ENCODE measurements at regions not wholly inside any gene's neighbourhood (a gene's known extent, or its start where the extent isn't known, plus 50 kb on each side); places are given as distances from the start of the nearest gene placed in this dataset.

- DNase-seq (ENCODE audit: low read depth, low spot score), result no peak
- no peak overlapping the region for H3K27ac ChIP-seq (ENCODE audit: low read length)
- H3K4me3 ChIP-seq (ENCODE audit: low read length), result no peak overlapping the region
- no peaks in the 10 kb centered on the region for H3K4me1 ChIP-seq (ENCODE audit: control insufficient read depth, insufficient read depth, low read length)
- no peaks in the 10 kb centered on the region for H3K9me3 ChIP-seq (ENCODE audit: control insufficient read depth, insufficient read depth, low read length)
- WGBS (ENCODE audit: insufficient coverage, insufficient read length), result no CpG with 5 or more reads among the region's 5 CpGs
- H3K36me3 ChIP-seq (ENCODE audit: control insufficient read depth, insufficient read depth, low read length), result no peaks in the 10 kb centered on the region
- no peaks in the 10 kb centered on the region for H3K27me3 ChIP-seq (ENCODE audit: control insufficient read depth, insufficient read depth, low read length)
These were observed 85.5 kb upstream of the SSTR1 start for GRCh38 chr14:38122241-38122640.

- no CpG with 5 or more reads among the region's 3 CpGs for WGBS (ENCODE audit: insufficient coverage, insufficient read length)
- DNase-seq (ENCODE audit: low read depth, low spot score), result no peak
- H3K27ac ChIP-seq (ENCODE audit: low read length), result no peak overlapping the region
- no peaks in the 10 kb centered on the region for H3K9me3 ChIP-seq (ENCODE audit: control insufficient read depth, insufficient read depth, low read length)
- H3K36me3 ChIP-seq (ENCODE audit: control insufficient read depth, insufficient read depth, low read length), result no peaks in the 10 kb centered on the region
- H3K27me3 ChIP-seq (ENCODE audit: control insufficient read depth, insufficient read depth, low read length), result no peaks in the 10 kb centered on the region
- H3K4me1 ChIP-seq (ENCODE audit: control insufficient read depth, insufficient read depth, low read length), result peaks cover 3% of the 10 kb centered on the region; the same call in 1 of the 2 replicates
- no peak overlapping the region for H3K4me3 ChIP-seq (ENCODE audit: low read length)
These were observed 83.2 kb upstream of the SSTR1 start for GRCh38 chr14:38124506-38124905.

- Histone ChIP-seq H3K4me1 (ENCODE audit: control insufficient read depth, insufficient read depth, low read length) (peaks cover 3% of the 10 kb centered on the region; the same call in 1 of the 2 replicates), H3K36me3 (ENCODE audit: control insufficient read depth, insufficient read depth, low read length) (no peaks in the 10 kb centered on the region), H3K27ac (ENCODE audit: low read length) (no peak overlapping the region), H3K9me3 (ENCODE audit: control insufficient read depth, insufficient read depth, low read length) (no peaks in the 10 kb centered on the region), H3K4me3 (ENCODE audit: low read length) (no peak overlapping the region), H3K27me3 (ENCODE audit: control insufficient read depth, insufficient read depth, low read length) (no peaks in the 10 kb centered on the region)
- no CpG with 5 or more reads among the region's 11 CpGs for WGBS (ENCODE audit: insufficient coverage, insufficient read length)
- no peak for DNase-seq (ENCODE audit: low read depth, low spot score)
These were observed 82.1 kb upstream of the SSTR1 start for GRCh38 chr14:38125481-38126037.

- H3K27me3 ChIP-seq (ENCODE audit: control insufficient read depth, insufficient read depth, low read length), result no peaks in the 10 kb centered on the region
- WGBS (ENCODE audit: insufficient coverage, insufficient read length), result no CpG with 5 or more reads among the region's 2 CpGs
- H3K36me3 ChIP-seq (ENCODE audit: control insufficient read depth, insufficient read depth, low read length), result no peaks in the 10 kb centered on the region
- H3K27ac ChIP-seq (ENCODE audit: low read length), result no peak overlapping the region
- no peak for DNase-seq (ENCODE audit: low read depth, low spot score)
- peaks cover 3% of the 10 kb centered on the region; the same call in 1 of the 2 replicates for H3K4me1 ChIP-seq (ENCODE audit: control insufficient read depth, insufficient read depth, low read length)
- H3K4me3 ChIP-seq (ENCODE audit: low read length), result no peak overlapping the region
- H3K9me3 ChIP-seq (ENCODE audit: control insufficient read depth, insufficient read depth, low read length), result no peaks in the 10 kb centered on the region
These were observed 80.3 kb upstream of the SSTR1 start for GRCh38 chr14:38127356-38127755.

GRCh38 chr14:38127784-38128183, 79.9 kb upstream of the SSTR1 start:
- Histone ChIP-seq H3K9me3 (ENCODE audit: control insufficient read depth, insufficient read depth, low read length) (no peaks in the 10 kb centered on the region), H3K4me3 (ENCODE audit: low read length) (no peak overlapping the region), H3K27ac (ENCODE audit: low read length) (no peak overlapping the region), H3K27me3 (ENCODE audit: control insufficient read depth, insufficient read depth, low read length) (no peaks in the 10 kb centered on the region), H3K36me3 (ENCODE audit: control insufficient read depth, insufficient read depth, low read length) (no peaks in the 10 kb centered on the region), H3K4me1 (ENCODE audit: control insufficient read depth, insufficient read depth, low read length) (peaks cover 3% of the 10 kb centered on the region; the same call in 1 of the 2 replicates)
- WGBS (ENCODE audit: insufficient coverage, insufficient read length), result no CpG with 5 or more reads among the region's 3 CpGs
- DNase-seq (ENCODE audit: low read depth, low spot score), result no peak

GRCh38 chr14:38128640-38129039, 79.1 kb upstream of the SSTR1 start:
- no peaks in the 10 kb centered on the region for H3K9me3 ChIP-seq (ENCODE audit: control insufficient read depth, insufficient read depth, low read length)
- H3K4me3 ChIP-seq (ENCODE audit: low read length), result no peak overlapping the region
- H3K27me3 ChIP-seq (ENCODE audit: control insufficient read depth, insufficient read depth, low read length), result no peaks in the 10 kb centered on the region
- DNase-seq (ENCODE audit: low read depth, low spot score), result no peak
- H3K36me3 ChIP-seq (ENCODE audit: control insufficient read depth, insufficient read depth, low read length), result no peaks in the 10 kb centered on the region
- no peak overlapping the region for H3K27ac ChIP-seq (ENCODE audit: low read length)
- peaks cover 3% of the 10 kb centered on the region; the same call in 1 of the 2 replicates for H3K4me1 ChIP-seq (ENCODE audit: control insufficient read depth, insufficient read depth, low read length)

- Histone ChIP-seq H3K36me3 (ENCODE audit: control insufficient read depth, insufficient read depth, low read length) (no peaks in the 10 kb centered on the region), H3K27me3 (ENCODE audit: control insufficient read depth, insufficient read depth, low read length) (no peaks in the 10 kb centered on the region), H3K9me3 (ENCODE audit: control insufficient read depth, insufficient read depth, low read length) (no peaks in the 10 kb centered on the region), H3K4me1 (ENCODE audit: control insufficient read depth, insufficient read depth, low read length) (peaks cover 3% of the 10 kb centered on the region; the same call in 1 of the 2 replicates), H3K27ac (ENCODE audit: low read length) (no peak overlapping the region), H3K4me3 (ENCODE audit: low read length) (no peak overlapping the region)
- WGBS (ENCODE audit: insufficient coverage, insufficient read length), result no CpG with 5 or more reads among the region's 2 CpGs
- DNase-seq (ENCODE audit: low read depth, low spot score), result no peak
These were observed 78.5 kb upstream of the SSTR1 start for GRCh38 chr14:38129192-38129591.

DNA sequence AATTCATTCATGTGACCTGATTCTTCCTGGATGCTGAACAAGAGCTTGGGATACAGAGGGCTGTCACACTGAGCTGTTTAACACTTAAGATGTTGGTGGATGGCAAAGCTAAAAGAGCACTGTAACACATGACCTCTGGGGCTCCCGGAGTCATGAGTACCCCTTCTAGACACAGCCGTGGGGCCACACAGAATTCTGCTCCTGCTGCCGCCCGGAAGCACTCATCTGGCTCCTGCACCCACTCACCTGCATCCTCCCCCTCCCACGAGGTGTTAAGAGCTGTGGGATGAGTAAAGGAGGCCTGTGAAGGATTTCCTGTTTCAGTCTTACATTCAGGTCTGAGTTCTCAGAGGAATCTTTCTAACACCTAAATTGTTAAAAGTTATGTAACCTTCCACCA, 78.0 kb upstream of the SSTR1 start:
- no peaks in the 10 kb centered on the region for H3K36me3 ChIP-seq (ENCODE audit: control insufficient read depth, insufficient read depth, low read length)
- H3K27ac ChIP-seq (ENCODE audit: low read length), result no peak overlapping the region
- no peak overlapping the region for H3K4me3 ChIP-seq (ENCODE audit: low read length)
- no CpG with 5 or more reads among the region's 5 CpGs for WGBS (ENCODE audit: insufficient coverage, insufficient read length)
- H3K4me1 ChIP-seq (ENCODE audit: control insufficient read depth, insufficient read depth, low read length), result peaks cover 3% of the 10 kb centered on the region; the same call in 1 of the 2 replicates
- DNase-seq (ENCODE audit: low read depth, low spot score), result no peak
- H3K9me3 ChIP-seq (ENCODE audit: control insufficient read depth, insufficient read depth, low read length), result no peaks in the 10 kb centered on the region
- H3K27me3 ChIP-seq (ENCODE audit: control insufficient read depth, insufficient read depth, low read length), result no peaks in the 10 kb centered on the region

DNA sequence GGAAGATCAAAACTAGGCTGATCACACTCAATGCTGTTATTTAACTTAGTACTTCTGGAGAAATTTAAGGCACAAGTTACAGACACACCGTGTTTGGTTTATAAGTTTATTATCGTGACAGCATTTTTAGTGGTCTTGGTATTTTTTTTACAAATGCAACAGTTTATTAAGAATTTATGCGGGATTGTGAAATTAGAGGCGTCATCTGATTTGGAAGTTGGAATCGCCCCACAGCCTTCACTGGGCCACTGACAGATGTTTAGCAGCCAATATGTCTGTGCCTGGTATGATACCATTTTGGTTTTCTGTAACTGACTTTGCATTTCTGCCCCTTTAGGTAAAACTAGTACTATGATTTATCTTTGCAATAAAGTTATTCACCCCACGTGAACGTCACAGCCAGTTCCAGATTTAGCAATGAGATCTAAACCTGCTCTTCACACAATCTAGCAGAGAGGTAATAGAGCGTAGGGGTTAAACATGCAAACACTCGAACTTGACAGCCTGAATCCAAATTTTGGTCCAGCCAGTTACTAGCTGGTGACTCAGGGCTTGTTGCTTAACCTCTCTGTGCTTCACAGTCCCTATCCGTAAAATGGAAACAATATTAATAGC, 73.2 kb upstream of the SSTR1 start:
- 100% methylated on average over 3 of the region's 10 CpGs for WGBS (ENCODE audit: insufficient coverage, insufficient read length)
- Histone ChIP-seq H3K27ac (ENCODE audit: low read length) (no peak overlapping the region), H3K9me3 (ENCODE audit: control insufficient read depth, insufficient read depth, low read length) (no peaks in the 10 kb centered on the region)

GRCh38 chr14:38135106-38135867, 72.4 kb upstream of the SSTR1 start:
- no peaks in the 10 kb centered on the region for H3K9me3 ChIP-seq (ENCODE audit: control insufficient read depth, insufficient read depth, low read length)
- no peaks in the 10 kb centered on the region for H3K27me3 ChIP-seq (ENCODE audit: control insufficient read depth, insufficient read depth, low read length)
- H3K4me3 ChIP-seq (ENCODE audit: low read length), result no peak overlapping the region
- DNase-seq (ENCODE audit: low read depth, low spot score), result no peak
- H3K36me3 ChIP-seq (ENCODE audit: control insufficient read depth, insufficient read depth, low read length), result no peaks in the 10 kb centered on the region
- WGBS (ENCODE audit: insufficient coverage, insufficient read length), result no CpG with 5 or more reads among the region's 5 CpGs
- H3K27ac ChIP-seq (ENCODE audit: low read length), result no peak overlapping the region
- no peaks in the 10 kb centered on the region for H3K4me1 ChIP-seq (ENCODE audit: control insufficient read depth, insufficient read depth, low read length)

More for the DNA sequence above, 73.2 kb upstream of the SSTR1 start:
- Histone ChIP-seq H3K36me3 (ENCODE audit: control insufficient read depth, insufficient read depth, low read length) (no peaks in the 10 kb centered on the region), H3K4me1 (ENCODE audit: control insufficient read depth, insufficient read depth, low read length) (no peaks in the 10 kb centered on the region), H3K27me3 (ENCODE audit: control insufficient read depth, insufficient read depth, low read length) (no peaks in the 10 kb centered on the region), H3K4me3 (ENCODE audit: low read length) (no peak overlapping the region)
- no peak for DNase-seq (ENCODE audit: low read depth, low spot score)
